ENCODE measurements at regions not wholly inside any gene's neighbourhood (a gene's known extent, or its start where the extent isn't known, plus 50 kb on each side); places are given as distances from the start of the nearest gene placed in this dataset.

DNA sequence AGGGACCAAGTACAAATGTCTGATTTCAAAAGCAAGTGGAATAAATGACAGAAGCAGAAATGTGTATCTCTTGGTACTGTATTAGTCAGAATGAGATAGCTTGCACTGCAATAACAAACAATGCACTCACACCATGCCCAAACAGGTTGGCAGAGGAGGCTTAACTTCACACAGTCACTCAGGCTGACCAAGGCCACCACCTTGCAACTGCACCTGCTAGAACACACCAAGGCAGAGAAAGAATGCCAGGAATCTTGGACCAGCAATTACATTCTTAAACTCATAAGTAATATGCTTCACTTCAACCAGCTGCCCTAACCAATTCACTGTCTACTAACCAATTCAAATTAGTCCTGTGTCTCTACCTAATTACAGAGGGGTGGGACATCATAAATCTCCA is 378.3 kb downstream of the BCL11B start:
- Histone ChIP-seq H3K36me3 (ENCODE audit: insufficient read depth, low read depth, low read length) (no peaks in the 10 kb centered on the region), H3K4me1 (ENCODE audit: insufficient read depth, low read length) (peaks cover 2% of the 10 kb centered on the region; the same call in 1 of the 2 replicates), H3K9ac (ENCODE audit: low read depth, low read length) (no peak overlapping the region), H3K27me3 (ENCODE audit: insufficient read depth, low read length) (no peaks in the 10 kb centered on the region), H3K4me3 (ENCODE audit: low read length) (no peak overlapping the region), H3K9me3 (ENCODE audit: insufficient read depth, low read depth, low read length) (no peaks in the 10 kb centered on the region), H3K27ac (ENCODE audit: low read length) (no peak overlapping the region)

GRCh38 chr14:98894600-98894999 is 377.4 kb downstream of the BCL11B start:
- Histone ChIP-seq H3K4me1 (ENCODE audit: insufficient read depth, low read length) (no peaks in the 10 kb centered on the region; the same call in 1 of the 2 replicates), H3K9me3 (ENCODE audit: insufficient read depth, low read depth, low read length) (no peaks in the 10 kb centered on the region), H3K27ac (ENCODE audit: low read length) (no peak overlapping the region), H3K9ac (ENCODE audit: low read depth, low read length) (no peak overlapping the region), H3K36me3 (ENCODE audit: insufficient read depth, low read depth, low read length) (no peaks in the 10 kb centered on the region), H3K27me3 (ENCODE audit: insufficient read depth, low read length) (no peaks in the 10 kb centered on the region), H3K4me3 (ENCODE audit: low read length) (no peak overlapping the region)

DNA sequence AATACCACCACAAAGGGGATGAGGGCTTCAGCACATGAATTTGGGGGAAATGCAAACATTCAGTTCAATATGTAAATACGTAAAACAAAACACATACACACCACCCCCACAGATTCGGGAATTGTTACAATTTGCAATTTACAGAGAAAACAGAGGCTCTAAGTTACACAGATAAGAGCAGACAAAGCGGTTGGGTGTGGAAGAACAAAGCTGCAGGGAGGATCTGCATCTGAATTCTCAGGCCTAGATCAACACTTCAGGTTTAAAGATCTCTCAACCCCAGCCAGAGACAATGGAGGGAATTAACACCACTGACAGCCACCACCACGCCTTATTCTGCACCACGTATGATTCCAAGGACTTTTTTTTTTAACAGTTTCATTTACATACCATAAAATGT is 375.5 kb downstream of the BCL11B start:
- no peaks in the 10 kb centered on the region for H3K9me3 ChIP-seq (ENCODE audit: insufficient read depth, low read depth, low read length)
- H3K9ac ChIP-seq (ENCODE audit: low read depth, low read length), result no peak overlapping the region
- no peaks in the 10 kb centered on the region; the same call in 1 of the 2 replicates for H3K4me1 ChIP-seq (ENCODE audit: insufficient read depth, low read length)
- no peak overlapping the region for H3K4me3 ChIP-seq (ENCODE audit: low read length)
- H3K27me3 ChIP-seq (ENCODE audit: insufficient read depth, low read length), result no peaks in the 10 kb centered on the region
- no peaks in the 10 kb centered on the region for H3K36me3 ChIP-seq (ENCODE audit: insufficient read depth, low read depth, low read length)
- no peak overlapping the region for H3K27ac ChIP-seq (ENCODE audit: low read length)

- Histone ChIP-seq H3K4me1 (ENCODE audit: insufficient read depth, low read length) (no peaks in the 10 kb centered on the region; the same call in 1 of the 2 replicates), H3K36me3 (ENCODE audit: insufficient read depth, low read depth, low read length) (no peaks in the 10 kb centered on the region), H3K27me3 (ENCODE audit: insufficient read depth, low read length) (no peaks in the 10 kb centered on the region), H3K9ac (ENCODE audit: low read depth, low read length) (no peak overlapping the region), H3K4me3 (ENCODE audit: low read length) (no peak overlapping the region), H3K9me3 (ENCODE audit: insufficient read depth, low read depth, low read length) (no peaks in the 10 kb centered on the region), H3K27ac (ENCODE audit: low read length) (no peak overlapping the region)
Observed at GRCh38 chr14:98897605-98898309, 374.2 kb downstream of the BCL11B start.

- Histone ChIP-seq H3K27ac (ENCODE audit: low read length) (no peak overlapping the region), H3K9ac (ENCODE audit: low read depth, low read length) (no peak overlapping the region), H3K27me3 (ENCODE audit: insufficient read depth, low read length) (no peaks in the 10 kb centered on the region), H3K36me3 (ENCODE audit: insufficient read depth, low read depth, low read length) (no peaks in the 10 kb centered on the region), H3K9me3 (ENCODE audit: insufficient read depth, low read depth, low read length) (no peaks in the 10 kb centered on the region), H3K4me3 (ENCODE audit: low read length) (no peak overlapping the region), H3K4me1 (ENCODE audit: insufficient read depth, low read length) (no peaks in the 10 kb centered on the region; the same call in 1 of the 2 replicates)
Observed at GRCh38 chr14:98899441-98899840, 372.6 kb downstream of the BCL11B start.

- Histone ChIP-seq H3K27ac (ENCODE audit: low read length) (no peak overlapping the region), H3K4me3 (ENCODE audit: low read length) (no peak overlapping the region), H3K9me3 (ENCODE audit: insufficient read depth, low read depth, low read length) (no peaks in the 10 kb centered on the region), H3K27me3 (ENCODE audit: insufficient read depth, low read length) (no peaks in the 10 kb centered on the region), H3K36me3 (ENCODE audit: insufficient read depth, low read depth, low read length) (no peaks in the 10 kb centered on the region), H3K4me1 (ENCODE audit: insufficient read depth, low read length) (no peaks in the 10 kb centered on the region; the same call in 1 of the 2 replicates), H3K9ac (ENCODE audit: low read depth, low read length) (no peak overlapping the region)
Observed at GRCh38 chr14:98900236-98900635, 371.8 kb downstream of the BCL11B start.

- Histone ChIP-seq H3K27me3 (ENCODE audit: insufficient read depth, low read length) (no peaks in the 10 kb centered on the region), H3K27ac (ENCODE audit: low read length) (no peak overlapping the region), H3K9ac (ENCODE audit: low read depth, low read length) (no peak overlapping the region), H3K4me1 (ENCODE audit: insufficient read depth, low read length) (no peaks in the 10 kb centered on the region; the same call in 1 of the 2 replicates), H3K9me3 (ENCODE audit: insufficient read depth, low read depth, low read length) (no peaks in the 10 kb centered on the region), H3K36me3 (ENCODE audit: insufficient read depth, low read depth, low read length) (no peaks in the 10 kb centered on the region), H3K4me3 (ENCODE audit: low read length) (no peak overlapping the region)
Observed at GRCh38 chr14:98900798-98901197, 371.2 kb downstream of the BCL11B start.

DNA sequence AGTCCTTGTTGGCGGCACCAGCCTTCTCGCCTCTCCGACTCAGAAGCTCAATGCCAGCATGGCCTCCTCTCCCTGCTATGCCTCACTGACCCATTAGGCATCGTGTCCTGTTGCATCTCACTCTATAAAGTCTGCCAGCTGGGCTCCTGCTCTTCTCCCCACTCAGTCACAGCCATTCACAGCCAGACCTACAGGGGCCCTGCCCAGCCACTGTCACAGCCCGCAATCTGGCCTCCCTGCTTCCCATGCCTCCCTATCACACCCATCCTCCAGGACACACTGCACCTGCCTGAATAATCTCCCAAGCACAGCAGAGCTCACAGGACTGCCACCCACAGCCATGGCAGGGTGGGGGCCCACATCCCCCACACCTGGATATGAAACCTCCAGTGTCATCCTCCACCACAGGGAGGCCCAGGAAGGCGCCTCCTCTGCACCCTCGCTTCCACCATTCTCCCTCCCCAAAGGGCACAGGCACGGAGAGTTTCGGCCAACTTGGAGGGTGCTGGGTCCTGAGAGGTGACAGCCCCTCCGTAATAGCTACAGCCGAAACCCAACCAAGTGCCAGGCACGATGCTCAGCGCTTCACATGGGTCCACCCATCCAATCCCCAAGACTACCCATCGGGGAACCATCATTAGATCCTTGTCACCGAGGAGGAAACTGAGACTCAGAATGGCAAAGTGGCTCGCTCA is 370.3 kb downstream of the BCL11B start:
- H3K4me3 ChIP-seq (ENCODE audit: low read length), result no peak overlapping the region
- no peaks in the 10 kb centered on the region for H3K27me3 ChIP-seq (ENCODE audit: insufficient read depth, low read length)
- H3K36me3 ChIP-seq (ENCODE audit: insufficient read depth, low read depth, low read length), result no peaks in the 10 kb centered on the region
- H3K4me1 ChIP-seq (ENCODE audit: insufficient read depth, low read length), result peaks cover under 1% of the 10 kb centered on the region; the same call in 1 of the 2 replicates
- no peak overlapping the region for H3K27ac ChIP-seq (ENCODE audit: low read length)
- H3K9ac ChIP-seq (ENCODE audit: low read depth, low read length), result no peak overlapping the region
- H3K9me3 ChIP-seq (ENCODE audit: insufficient read depth, low read depth, low read length), result no peaks in the 10 kb centered on the region

GRCh38 chr14:98903371-98903770 is 368.6 kb downstream of the BCL11B start:
- H3K36me3 ChIP-seq (ENCODE audit: insufficient read depth, low read depth, low read length), result no peaks in the 10 kb centered on the region
- no peak overlapping the region for H3K4me3 ChIP-seq (ENCODE audit: low read length)
- no peak overlapping the region for H3K27ac ChIP-seq (ENCODE audit: low read length)
- H3K9me3 ChIP-seq (ENCODE audit: insufficient read depth, low read depth, low read length), result no peaks in the 10 kb centered on the region
- peaks cover 9% of the 10 kb centered on the region; the same call in 1 of the 2 replicates for H3K4me1 ChIP-seq (ENCODE audit: insufficient read depth, low read length)
- H3K27me3 ChIP-seq (ENCODE audit: insufficient read depth, low read length), result no peaks in the 10 kb centered on the region
- no peak overlapping the region for H3K9ac ChIP-seq (ENCODE audit: low read depth, low read length)

DNA sequence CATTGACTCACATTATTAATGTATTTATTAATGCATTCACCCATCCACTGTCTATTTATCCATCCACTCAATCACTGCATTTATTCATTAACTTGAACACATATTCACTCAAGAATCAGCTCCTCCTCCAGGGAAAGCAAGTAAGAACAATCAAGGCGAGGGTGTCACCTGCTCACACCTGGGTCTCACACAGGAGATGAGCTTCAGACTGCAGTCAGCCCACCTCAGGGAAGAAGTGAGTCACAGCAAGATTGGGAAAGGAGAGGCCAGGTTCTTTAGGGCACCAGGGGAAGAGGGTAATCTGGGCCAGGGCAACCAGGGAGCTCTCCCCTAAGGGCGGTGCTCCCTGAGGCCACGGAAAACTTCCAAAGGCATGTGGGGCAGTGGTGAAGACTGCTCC is 367.3 kb downstream of the BCL11B start:
- Histone ChIP-seq H3K27ac (ENCODE audit: low read length) (no peak overlapping the region), H3K9ac (ENCODE audit: low read depth, low read length) (no peak overlapping the region), H3K4me3 (ENCODE audit: low read length) (no peak overlapping the region), H3K9me3 (ENCODE audit: insufficient read depth, low read depth, low read length) (no peaks in the 10 kb centered on the region), H3K4me1 (ENCODE audit: insufficient read depth, low read length) (peaks cover 9% of the 10 kb centered on the region; the same call in 1 of the 2 replicates), H3K27me3 (ENCODE audit: insufficient read depth, low read length) (no peaks in the 10 kb centered on the region), H3K36me3 (ENCODE audit: insufficient read depth, low read depth, low read length) (no peaks in the 10 kb centered on the region)

DNA sequence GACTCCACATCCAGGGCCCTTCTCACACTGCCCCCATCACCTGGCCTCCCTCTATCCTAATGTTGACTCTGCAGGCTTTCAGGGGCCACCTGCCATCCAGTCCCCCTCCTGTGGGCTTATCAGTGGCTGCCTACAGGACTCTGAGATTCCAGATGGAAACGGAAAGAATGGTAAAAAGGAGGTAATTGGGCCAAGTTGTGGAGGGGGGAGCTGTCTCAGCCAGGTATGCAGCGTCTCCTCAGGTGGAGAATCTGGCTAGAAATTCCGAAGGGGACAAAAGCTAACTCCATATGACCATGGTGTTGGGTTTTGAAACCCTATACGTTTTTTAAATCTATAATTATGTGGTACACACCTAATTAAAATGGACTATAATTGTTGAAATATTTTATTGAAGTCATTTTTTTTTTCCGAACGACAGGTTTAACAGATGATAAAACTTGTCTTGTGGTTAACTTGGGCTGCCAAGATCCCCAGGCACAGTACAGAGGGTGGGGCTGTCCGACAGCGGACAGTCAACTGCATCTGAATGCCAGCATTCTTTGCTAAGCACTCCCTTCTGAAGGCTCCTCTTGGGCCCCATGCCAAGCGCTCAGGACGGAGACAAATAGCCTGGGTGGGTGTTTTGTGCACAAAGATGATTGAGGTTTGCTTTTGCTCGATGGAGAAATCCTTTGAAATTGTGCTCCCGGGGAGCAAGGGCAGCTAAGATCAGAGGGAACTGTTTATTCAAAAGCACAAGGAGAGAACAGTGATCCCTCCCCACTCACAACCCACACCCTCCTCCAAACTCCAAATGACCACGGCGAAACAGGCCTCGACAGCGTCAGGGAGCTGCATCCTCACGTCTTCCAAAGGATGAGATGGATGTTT is 365.6 kb downstream of the BCL11B start:
- Histone ChIP-seq H3K4me3 (ENCODE audit: low read length) (no peak overlapping the region), H3K4me1 (ENCODE audit: insufficient read depth, low read length) (peaks cover 9% of the 10 kb centered on the region; the same call in 1 of the 2 replicates), H3K27me3 (ENCODE audit: insufficient read depth, low read length) (no peaks in the 10 kb centered on the region), H3K27ac (ENCODE audit: low read length) (no peak overlapping the region), H3K9me3 (ENCODE audit: insufficient read depth, low read depth, low read length) (no peaks in the 10 kb centered on the region), H3K36me3 (ENCODE audit: insufficient read depth, low read depth, low read length) (no peaks in the 10 kb centered on the region), H3K9ac (ENCODE audit: low read depth, low read length) (no peak overlapping the region)
